Left forelimb (tissue), 1 donor: ENCODE measurements at regions not wholly inside any gene's neighbourhood (a gene's known extent, or its start where the extent isn't known, plus 50 kb on each side); places are given as distances from the start of the nearest gene placed in this dataset.

Experiments used
- DNase-seq: peaks from one replicate; pipeline ENCODE4 v3.0.0-alpha.2; 2018; ENCODE audit warnings: low spot score

- peak; percentile 72 for DNase-seq
These were observed 339.5 kb downstream of the DHX15 start for GRCh38 chr4:24244663-24245490.

DNA sequence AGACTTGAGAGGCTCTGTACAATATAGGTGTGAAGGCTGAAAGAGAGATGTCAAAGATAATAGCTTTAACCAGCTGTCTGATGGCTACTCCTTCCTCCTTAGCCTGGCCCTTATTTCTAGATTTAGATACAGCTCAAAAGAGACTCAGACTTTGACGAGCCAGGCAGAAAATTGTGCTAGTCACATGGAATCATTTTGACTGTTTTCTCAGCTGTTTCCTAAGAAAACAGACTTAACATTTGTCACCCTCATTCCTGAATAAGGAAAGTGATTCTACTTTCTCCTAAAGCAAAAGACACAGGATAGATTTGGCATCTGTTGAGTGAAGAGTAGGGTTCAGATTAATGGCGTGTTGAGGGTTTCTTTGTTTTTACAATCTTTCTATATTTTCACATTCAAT, 340.7 kb downstream of the DHX15 start:
- no peak for DNase-seq

DNA sequence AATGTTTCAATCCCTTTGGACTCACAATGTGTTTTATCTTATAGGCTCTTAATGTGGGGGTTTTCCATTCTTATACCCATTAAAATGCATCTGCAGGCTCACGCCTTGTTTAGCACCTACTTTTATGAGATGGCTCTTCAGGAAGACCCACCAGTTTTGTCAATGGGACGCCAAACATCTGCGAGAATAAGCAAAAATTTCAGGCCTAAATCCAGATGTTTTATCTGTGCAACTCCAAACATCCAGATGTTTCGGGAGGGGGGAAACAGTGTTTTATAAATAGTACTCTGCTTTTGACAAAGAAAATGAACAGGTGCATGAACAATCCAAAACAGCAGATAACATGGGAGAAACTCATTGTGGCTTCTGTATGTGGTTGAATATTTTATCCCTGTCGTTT, 342.8 kb downstream of the DHX15 start:
- no peak for DNase-seq

- DNase-seq, result no peak
These were observed 343.7 kb downstream of the DHX15 start for GRCh38 chr4:24240655-24241054.

- DNase-seq, result no peak
These were observed 346.6 kb downstream of the DHX15 start for GRCh38 chr4:24237709-24238108.

DNA sequence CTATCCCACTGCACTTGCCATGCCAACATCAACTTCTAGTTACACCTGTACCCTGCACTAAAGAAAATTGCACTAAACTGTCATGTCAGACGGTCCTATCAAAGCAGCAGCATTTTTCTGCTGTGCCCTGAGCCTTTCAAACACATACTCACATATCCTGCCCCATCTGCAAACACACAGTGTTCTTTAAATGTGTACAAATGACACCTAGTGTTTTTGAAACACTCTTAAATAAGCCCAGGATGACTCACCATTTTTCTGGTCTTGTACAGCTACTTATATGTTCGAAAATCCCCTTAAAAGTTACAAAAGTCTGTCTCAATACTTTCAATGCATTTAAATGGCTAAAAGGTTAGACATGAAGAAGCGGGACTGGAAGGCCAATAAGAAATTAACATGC, 346.7 kb upstream of the PPARGC1A start:
- DNase-seq, result no peak

GRCh38 chr4:24236120-24236519, 346.3 kb upstream of the PPARGC1A start:
- DNase-seq, result no peak

- no peak for DNase-seq
These were observed 345.8 kb upstream of the PPARGC1A start for GRCh38 chr4:24235618-24236017.

- DNase-seq, result no peak
These were observed 344.5 kb upstream of the PPARGC1A start for GRCh38 chr4:24234288-24234848.

DNA sequence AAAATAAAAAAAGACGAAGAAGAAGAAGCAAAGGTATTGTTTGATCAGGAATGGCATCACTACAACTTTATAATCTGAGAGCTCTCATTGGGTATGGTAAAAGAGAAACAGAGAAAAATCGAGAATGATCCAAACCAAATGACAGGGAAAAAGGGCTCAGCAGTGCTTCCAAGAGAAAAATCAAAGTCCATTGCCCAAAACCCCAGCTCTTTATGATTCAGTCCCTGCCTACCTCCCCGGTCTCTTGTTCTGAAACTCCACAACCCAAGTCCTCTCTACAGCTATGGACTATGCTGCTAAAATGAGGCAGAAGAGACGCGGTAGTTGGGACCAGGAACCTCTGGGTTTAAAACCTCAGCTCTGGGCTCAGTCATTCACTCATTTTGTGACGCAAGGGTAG, 341.1 kb upstream of the PPARGC1A start:
- no peak for DNase-seq

DNA sequence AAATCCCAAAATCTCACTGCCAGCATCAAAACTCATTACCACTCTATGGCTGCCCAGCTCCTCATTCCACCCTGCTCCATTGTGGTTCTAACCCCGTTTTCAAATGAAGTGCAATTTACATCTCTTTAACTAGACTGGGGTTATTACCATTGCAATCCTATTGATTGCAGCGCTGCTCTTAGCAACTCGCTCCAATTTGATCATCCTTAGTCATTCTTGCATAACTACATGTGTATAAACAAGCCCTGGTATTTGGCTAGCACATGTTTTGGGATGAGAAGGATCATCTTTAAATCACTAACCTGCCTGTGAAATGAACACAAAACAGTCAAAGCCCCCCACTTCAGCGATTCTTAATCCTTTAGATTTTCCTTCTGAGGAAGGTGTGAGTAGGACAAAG, 340.1 kb upstream of the PPARGC1A start:
- DNase-seq, result no peak

DNA sequence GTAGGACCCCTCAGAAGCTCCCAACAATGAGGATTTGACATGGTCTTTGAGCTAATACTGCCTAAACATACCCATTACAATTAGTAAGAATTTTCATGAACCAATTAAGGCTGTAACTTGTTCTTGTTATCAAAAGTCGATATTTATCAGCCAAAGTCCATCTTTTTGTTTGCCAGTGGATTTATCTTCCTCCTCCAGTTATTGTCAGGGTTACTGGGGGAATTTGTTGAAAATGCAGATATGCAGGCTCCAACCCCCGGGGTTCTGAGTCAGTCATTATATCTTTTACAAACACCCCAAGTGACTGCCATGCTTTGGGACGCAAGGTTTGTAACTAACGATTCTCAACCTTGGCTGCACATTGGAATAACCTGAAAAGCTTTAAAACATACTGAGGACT, 338.8 kb upstream of the PPARGC1A start:
- DNase-seq, result no peak

- no peak for DNase-seq
These were observed 336.8 kb upstream of the PPARGC1A start for GRCh38 chr4:24226667-24227066.

DNA sequence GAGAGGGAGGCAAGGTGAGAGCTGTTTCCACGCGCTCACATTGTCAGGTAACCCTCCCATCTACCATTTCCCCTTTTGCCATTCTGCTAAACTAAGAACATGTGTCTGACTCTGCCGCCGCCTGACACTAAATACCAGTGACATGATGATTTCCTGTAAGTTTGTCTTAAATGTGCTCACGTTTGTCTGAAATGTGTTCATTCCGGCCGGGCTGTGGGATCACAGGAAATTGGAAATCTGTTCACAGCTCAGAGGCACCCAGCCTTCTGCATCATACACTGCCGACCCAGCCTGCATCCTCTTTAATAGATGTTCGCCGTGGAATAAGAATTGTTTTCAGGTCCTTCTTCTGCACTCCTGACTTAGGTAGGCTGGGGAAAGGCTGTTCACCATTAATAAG, 336.2 kb upstream of the PPARGC1A start:
- no peak for DNase-seq

GRCh38 chr4:24224446-24224845, 334.6 kb upstream of the PPARGC1A start:
- no peak for DNase-seq

GRCh38 chr4:24219209-24219608, 329.4 kb upstream of the PPARGC1A start:
- DNase-seq, result no peak

DNA sequence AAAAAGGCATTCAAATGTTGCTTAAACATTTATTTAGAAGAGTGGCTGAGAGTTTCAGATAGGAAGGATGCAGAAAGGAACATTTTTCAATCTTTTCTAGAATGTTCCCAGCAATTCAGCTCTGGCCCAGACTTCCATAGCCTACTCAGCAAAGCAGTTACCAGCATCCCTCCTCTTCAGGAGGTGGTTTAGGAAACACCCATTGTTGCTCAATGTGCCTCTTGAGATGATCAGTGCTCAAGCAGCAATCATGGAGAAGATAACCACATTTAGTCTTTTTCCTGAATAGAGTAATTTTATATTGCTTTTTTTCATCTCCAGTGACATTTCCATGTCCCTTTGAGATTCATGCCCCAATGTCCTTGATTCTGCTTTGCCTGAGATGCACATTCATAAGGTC, 328.7 kb upstream of the PPARGC1A start:
- DNase-seq, result no peak

DNA sequence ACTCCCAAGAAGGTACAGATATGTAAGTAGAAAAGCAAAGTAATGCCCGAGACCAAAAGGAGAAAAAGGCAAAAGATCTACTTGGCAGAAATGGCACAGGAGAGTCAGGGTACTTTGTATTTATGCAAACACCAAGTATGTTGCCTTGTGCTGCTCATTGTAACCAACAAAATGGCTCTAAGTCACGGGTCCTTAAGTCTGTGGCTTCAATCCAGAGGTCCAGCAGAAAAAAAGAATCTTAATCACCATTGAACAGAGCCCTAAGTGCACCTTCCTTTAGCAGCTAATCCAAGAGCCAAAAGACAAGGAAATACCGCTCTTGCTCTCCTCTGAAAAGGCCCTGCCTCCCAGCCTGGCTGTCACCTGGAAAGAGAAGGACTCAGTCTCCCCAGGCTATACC, 324.9 kb upstream of the PPARGC1A start:
- no peak for DNase-seq

GRCh38 chr4:24213961-24214360, 324.1 kb upstream of the PPARGC1A start:
- no peak for DNase-seq

DNA sequence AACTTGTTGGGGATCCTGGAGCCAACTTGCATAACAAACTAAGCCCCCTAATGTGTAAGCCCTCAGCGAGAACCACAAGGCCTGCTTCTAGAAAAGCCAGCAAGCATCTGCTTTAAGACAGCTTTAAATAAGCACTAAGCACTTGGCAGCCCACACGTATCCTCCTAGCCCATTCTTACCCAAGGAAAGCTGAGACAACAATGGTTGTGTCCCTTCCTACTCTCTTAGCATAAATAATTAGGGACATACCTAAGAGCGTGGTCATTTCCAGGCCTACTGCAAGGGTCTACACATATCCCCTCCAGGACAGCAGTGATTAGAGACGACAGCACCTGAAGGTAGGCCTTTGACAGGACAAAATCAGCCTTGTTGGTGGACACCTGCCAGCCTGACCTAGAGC, 322.8 kb upstream of the PPARGC1A start:
- DNase-seq, result no peak

- no peak for DNase-seq
These were observed 322.0 kb upstream of the PPARGC1A start for GRCh38 chr4:24211856-24212255.

DNA sequence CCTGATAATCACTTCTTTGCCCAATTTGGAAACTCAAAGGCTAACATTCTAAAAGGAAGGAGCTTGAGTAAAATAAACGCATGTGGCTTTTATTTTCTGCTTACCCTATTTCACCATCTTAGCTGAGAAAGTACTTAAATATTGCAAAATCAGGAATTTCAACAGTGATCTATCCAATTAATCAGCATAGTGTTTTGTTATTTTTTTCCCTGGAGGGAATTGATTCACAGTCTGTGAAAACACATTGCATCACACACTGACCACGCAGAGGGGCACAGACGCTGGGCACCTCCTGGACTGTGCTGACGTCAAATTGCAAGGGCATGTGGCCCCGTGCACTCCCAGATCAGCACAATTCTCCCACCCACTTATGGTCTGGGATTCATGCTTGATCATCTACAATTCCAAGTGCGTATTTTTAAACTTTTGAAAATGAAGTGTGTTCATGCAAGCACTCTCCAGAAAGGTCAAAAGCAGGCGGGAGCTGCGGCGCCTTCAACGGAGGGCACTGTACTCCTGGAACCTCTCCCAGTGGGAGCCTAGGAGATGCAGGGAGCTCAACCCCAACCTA, 320.6 kb upstream of the PPARGC1A start:
- DNase-seq, result no peak

- no peak for DNase-seq
These were observed 320.1 kb upstream of the PPARGC1A start for GRCh38 chr4:24209906-24210305.

- DNase-seq, result no peak
These were observed 319.3 kb upstream of the PPARGC1A start for GRCh38 chr4:24209131-24209530.
